ENCODE measurements at regions not wholly inside any gene's neighbourhood (a gene's known extent, or its start where the extent isn't known, plus 50 kb on each side); places are given as distances from the start of the nearest gene placed in this dataset.

- H3K4me3 ChIP-seq (ENCODE audit: low read length), result no peak overlapping the region
- H3K79me2 ChIP-seq (replicated peaks; ENCODE audit: insufficient read depth, low read length), result no peaks in the 10 kb centered on the region
- H3K9me2 ChIP-seq (ENCODE audit: insufficient read depth, low read length), result no peaks in the 10 kb centered on the region
- H3K9ac ChIP-seq (ENCODE audit: low read length), result no peak overlapping the region
- H3K4me2 ChIP-seq (ENCODE audit: low read length), result no peak overlapping the region
- no peak for TF ChIP-seq EP300 (conservative IDR thresholded peaks at IDR 0.05; ENCODE audit: poor library complexity, severe bottlenecking)
- TF ChIP-seq CTCF (IDR thresholded peaks at IDR 0.05; ENCODE audit: poor library complexity, severe bottlenecking), result no peak
- TF ChIP-seq, protein P1, sequence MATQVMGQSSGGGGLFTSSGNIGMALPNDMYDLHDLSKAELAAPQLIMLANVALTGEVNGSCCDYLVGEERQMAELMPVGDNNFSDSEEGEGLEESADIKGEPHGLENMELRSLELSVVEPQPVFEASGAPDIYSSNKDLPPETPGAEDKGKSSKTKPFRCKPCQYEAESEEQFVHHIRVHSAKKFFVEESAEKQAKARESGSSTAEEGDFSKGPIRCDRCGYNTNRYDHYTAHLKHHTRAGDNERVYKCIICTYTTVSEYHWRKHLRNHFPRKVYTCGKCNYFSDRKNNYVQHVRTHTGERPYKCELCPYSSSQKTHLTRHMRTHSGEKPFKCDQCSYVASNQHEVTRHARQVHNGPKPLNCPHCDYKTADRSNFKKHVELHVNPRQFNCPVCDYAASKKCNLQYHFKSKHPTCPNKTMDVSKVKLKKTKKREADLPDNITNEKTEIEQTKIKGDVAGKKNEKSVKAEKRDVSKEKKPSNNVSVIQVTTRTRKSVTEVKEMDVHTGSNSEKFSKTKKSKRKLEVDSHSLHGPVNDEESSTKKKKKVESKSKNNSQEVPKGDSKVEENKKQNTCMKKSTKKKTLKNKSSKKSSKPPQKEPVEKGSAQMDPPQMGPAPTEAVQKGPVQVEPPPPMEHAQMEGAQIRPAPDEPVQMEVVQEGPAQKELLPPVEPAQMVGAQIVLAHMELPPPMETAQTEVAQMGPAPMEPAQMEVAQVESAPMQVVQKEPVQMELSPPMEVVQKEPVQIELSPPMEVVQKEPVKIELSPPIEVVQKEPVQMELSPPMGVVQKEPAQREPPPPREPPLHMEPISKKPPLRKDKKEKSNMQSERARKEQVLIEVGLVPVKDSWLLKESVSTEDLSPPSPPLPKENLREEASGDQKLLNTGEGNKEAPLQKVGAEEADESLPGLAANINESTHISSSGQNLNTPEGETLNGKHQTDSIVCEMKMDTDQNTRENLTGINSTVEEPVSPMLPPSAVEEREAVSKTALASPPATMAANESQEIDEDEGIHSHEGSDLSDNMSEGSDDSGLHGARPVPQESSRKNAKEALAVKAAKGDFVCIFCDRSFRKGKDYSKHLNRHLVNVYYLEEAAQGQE (IDR thresholded peaks at IDR 0.05; ENCODE audit: borderline replicate concordance), result no peak
- no peak for TF ChIP-seq SMC3 (conservative IDR thresholded peaks at IDR 0.05; ENCODE audit: poor library complexity)
- TF ChIP-seq RAD21 (conservative IDR thresholded peaks at IDR 0.05), result no peak
- TF ChIP-seq POLR2AphosphoS5 (IDR thresholded peaks at IDR 0.05), result no peak
- no peak for TF ChIP-seq TAF1 (IDR thresholded peaks at IDR 0.05; ENCODE audit: low read depth)
- TF ChIP-seq EZH2 (IDR thresholded peaks at IDR 0.05; ENCODE audit: borderline replicate concordance, insufficient read depth, low read length, poor library complexity, severe bottlenecking), result no peak
- no peak for TF ChIP-seq MXI1 (conservative IDR thresholded peaks at IDR 0.05; ENCODE audit: poor library complexity, severe bottlenecking)
- H4K20me1 ChIP-seq (ENCODE audit: insufficient read depth), result no peaks in the 10 kb centered on the region
- no peak overlapping the region for H3K27ac ChIP-seq (ENCODE audit: low read length)
- H3F3A ChIP-seq (ENCODE audit: insufficient read depth, low read length, poor library complexity, severe bottlenecking), result no peaks in the 10 kb centered on the region
- H2AFZ ChIP-seq (ENCODE audit: low read depth, low read length), result no peak overlapping the region
- no peaks in the 10 kb centered on the region for H3K27me3 ChIP-seq (ENCODE audit: insufficient read depth, low read depth, low read length)
- H3K9me3 ChIP-seq (ENCODE audit: low read length), result peaks cover 5% of the 10 kb centered on the region
- H3K36me3 ChIP-seq (ENCODE audit: insufficient read depth, low read length), result no peaks in the 10 kb centered on the region
Measured at GRCh38 chr5:2112173-2113025, 229.7 kb upstream of the IRX4 start.

DNA sequence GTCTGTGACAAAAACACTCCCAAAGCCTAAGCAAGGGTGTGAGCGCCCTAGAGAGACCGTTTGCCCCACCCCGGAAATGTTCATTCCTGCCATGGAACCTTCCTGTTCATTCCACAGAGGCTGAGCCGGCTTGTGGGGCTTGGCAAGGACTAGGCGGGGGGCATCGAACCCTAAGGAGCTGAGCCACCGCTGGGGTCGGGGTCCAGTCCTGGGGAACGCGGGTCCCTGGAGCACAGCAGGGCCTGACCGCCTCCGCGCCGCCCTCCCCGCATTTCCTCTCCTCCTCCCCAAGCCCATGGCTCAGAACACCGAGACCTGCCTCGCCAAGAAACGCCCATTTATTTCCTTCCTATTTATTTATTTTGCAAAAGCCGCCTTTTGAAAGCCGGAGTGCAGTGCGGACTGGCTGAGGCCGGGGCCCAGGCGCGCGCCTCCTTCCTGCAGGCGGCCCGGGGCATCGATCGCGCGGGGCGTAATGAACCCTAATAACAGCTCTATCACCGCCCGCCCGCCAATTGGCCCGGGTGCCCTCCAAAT, 228.9 kb upstream of the IRX4 start:
- no peak overlapping the region for H3K27ac ChIP-seq (ENCODE audit: low read length)

More for the DNA sequence above, 228.9 kb upstream of the IRX4 start:
- Histone ChIP-seq H3K36me3 (ENCODE audit: insufficient read depth, low read length) (no peaks in the 10 kb centered on the region), H3K4me2 (ENCODE audit: low read length) (no peak overlapping the region), H3K9ac (ENCODE audit: low read length) (no peak overlapping the region), H3F3A (ENCODE audit: insufficient read depth, low read length, poor library complexity, severe bottlenecking) (no peaks in the 10 kb centered on the region), H3K4me3 (ENCODE audit: low read length) (no peak overlapping the region), H3K9me3 (ENCODE audit: low read length) (peaks cover 5% of the 10 kb centered on the region), H3K79me2 (replicated peaks; ENCODE audit: insufficient read depth, low read length) (no peaks in the 10 kb centered on the region), H3K27me3 (ENCODE audit: insufficient read depth, low read depth, low read length) (no peaks in the 10 kb centered on the region), H4K20me1 (ENCODE audit: insufficient read depth) (no peaks in the 10 kb centered on the region), H3K9me2 (ENCODE audit: insufficient read depth, low read length) (no peaks in the 10 kb centered on the region), H2AFZ (ENCODE audit: low read depth, low read length) (no peak overlapping the region)
- TF ChIP-seq EP300 (conservative IDR thresholded peaks at IDR 0.05; ENCODE audit: poor library complexity, severe bottlenecking) (no peak), MXI1 (conservative IDR thresholded peaks at IDR 0.05; ENCODE audit: poor library complexity, severe bottlenecking) (no peak), TAF1 (IDR thresholded peaks at IDR 0.05; ENCODE audit: low read depth) (no peak), CTCF (IDR thresholded peaks at IDR 0.05; ENCODE audit: poor library complexity, severe bottlenecking) (no peak), EZH2 (IDR thresholded peaks at IDR 0.05; ENCODE audit: borderline replicate concordance, insufficient read depth, low read length, poor library complexity, severe bottlenecking) (no peak), SMC3 (conservative IDR thresholded peaks at IDR 0.05; ENCODE audit: poor library complexity) (no peak), RAD21 (conservative IDR thresholded peaks at IDR 0.05) (no peak), POLR2AphosphoS5 (IDR thresholded peaks at IDR 0.05) (no peak)
- TF ChIP-seq, protein P1 (IDR thresholded peaks at IDR 0.05; ENCODE audit: borderline replicate concordance), result no peak

Measured in neural cell (in vitro differentiated cells).